H9 (cell line): ENCODE measurements at regions not wholly inside any gene's neighbourhood (a gene's known extent, or its start where the extent isn't known, plus 50 kb on each side); places are given as distances from the start of the nearest gene placed in this dataset.

Source experiments
- DNase-seq: peaks from one replicate; pipeline ENCODE4 v3.0.0-alpha.2; 2017
- H2AFZ ChIP-seq: one replicate; pipeline ENCODE4 v1.6.1; 2013; ENCODE audit warnings: mild to moderate bottlenecking, low read length, control low read depth, moderate library complexity
- H2AK5ac ChIP-seq: 2 replicates; pipeline ENCODE4 v1.6.1; 2013; ENCODE audit warnings: low read length, control low read depth, mixed read lengths; ENCODE audit not compliant: insufficient read length
- H2BK120ac ChIP-seq: one replicate; pipeline ENCODE4 v1.6.1; 2013; ENCODE audit warnings: low read depth, mild to moderate bottlenecking, low read length, control low read depth, inconsistent platforms; ENCODE audit not compliant: poor library complexity, severe bottlenecking
- H2BK12ac ChIP-seq: 2 replicates; pipeline ENCODE4 v1.6.1; 2013; ENCODE audit warnings: low read length, control low read depth, mixed read lengths, low read depth; ENCODE audit not compliant: insufficient read length
- H2BK15ac ChIP-seq: 2 replicates; pipeline ENCODE4 v1.6.1; 2013; ENCODE audit warnings: low read depth, low read length, control low read depth
- H2BK20ac ChIP-seq: one replicate; pipeline ENCODE4 v1.6.1; 2013; ENCODE audit warnings: low read depth, mild to moderate bottlenecking, low read length, control low read depth, inconsistent platforms; ENCODE audit not compliant: poor library complexity, severe bottlenecking
- H2BK5ac ChIP-seq: 2 replicates; pipeline ENCODE4 v1.6.1; 2013; ENCODE audit warnings: low read length, control low read depth, mixed read lengths; ENCODE audit not compliant: insufficient read length
- H3K14ac ChIP-seq: 2 replicates; pipeline ENCODE4 v1.6.1; 2013; ENCODE audit warnings: low read length, control low read depth; ENCODE audit not compliant: insufficient read depth
- H3K18ac ChIP-seq: 2 replicates; pipeline ENCODE4 v1.6.1; 2013; ENCODE audit warnings: low read depth, mild to moderate bottlenecking, mixed read lengths, low read length, control low read depth; ENCODE audit not compliant: insufficient read length
- H3K23ac ChIP-seq: 2 replicates; pipeline ENCODE4 v1.6.1; 2013; ENCODE audit warnings: low read length, control low read depth, mixed read lengths, low read depth; ENCODE audit not compliant: insufficient read length
- H3K23me2 ChIP-seq: 2 replicates; pipeline ENCODE4 v1.6.1; 2013; ENCODE audit warnings: low read depth, mild to moderate bottlenecking, mixed read lengths, low read length, control low read depth; ENCODE audit not compliant: insufficient read length, poor library complexity, severe bottlenecking
- H3K27ac ChIP-seq: 2 replicates; pipeline ENCODE4 v1.5.1; 2013; ENCODE audit warnings: low read length, control low read depth, mixed read lengths, low read depth; ENCODE audit not compliant: insufficient read length
- H3K27me3 ChIP-seq: 2 replicates; pipeline ENCODE4 v1.6.1; 2013; ENCODE audit warnings: low read length, control low read depth, inconsistent platforms; ENCODE audit not compliant: insufficient read depth
- H3K4ac ChIP-seq: 2 replicates; pipeline ENCODE4 v1.6.1; 2013; ENCODE audit warnings: low read depth, mild to moderate bottlenecking, control low read depth, inconsistent platforms, low read length, moderate library complexity
- H3K4me1 ChIP-seq: 2 replicates; pipeline ENCODE4 v1.6.1; 2013; ENCODE audit warnings: low read length, control low read depth, inconsistent platforms; ENCODE audit not compliant: insufficient read depth
- H3K4me2 ChIP-seq: 2 replicates; pipeline ENCODE4 v1.6.1; 2013; ENCODE audit warnings: low read length, control low read depth, mixed read lengths; ENCODE audit not compliant: insufficient read length, insufficient read depth
- H3K56ac ChIP-seq: 2 replicates; pipeline ENCODE4 v1.6.1; 2013; ENCODE audit warnings: low read depth, mild to moderate bottlenecking, mixed read lengths, low read length, control low read depth; ENCODE audit not compliant: insufficient read length
- H3K79me1 ChIP-seq: 2 replicates; pipeline ENCODE4 v1.6.1; 2013; ENCODE audit warnings: low read depth, mild to moderate bottlenecking, moderate library complexity, low read length, control low read depth, inconsistent platforms; ENCODE audit not compliant: insufficient read depth, poor library complexity, severe bottlenecking
- H3K79me2 ChIP-seq: 2 replicates; pipeline ENCODE4 v1.6.1; 2013; ENCODE audit warnings: low read length, control low read depth, inconsistent platforms; ENCODE audit not compliant: insufficient read depth
- H3K9ac ChIP-seq: 2 replicates; pipeline ENCODE4 v1.6.1; 2013; ENCODE audit warnings: low read length, control low read depth, mixed read lengths; ENCODE audit not compliant: insufficient read length; ENCODE audit errors: extremely low read depth
- H3K9me3 ChIP-seq: one replicate; pipeline ENCODE4 v1.6.1; 2013; ENCODE audit warnings: low read depth, low read length, inconsistent platforms; ENCODE audit not compliant: control insufficient read depth
- H3T11ph ChIP-seq: one replicate; pipeline ENCODE4 v1.6.1; 2013; ENCODE audit warnings: mild to moderate bottlenecking, low read length, control low read depth, inconsistent platforms
- H4K20me1 ChIP-seq: one replicate; pipeline ENCODE4 v1.6.1; 2013; ENCODE audit not compliant: control insufficient read depth, insufficient read length, insufficient read depth
- H4K5ac ChIP-seq: 2 replicates; pipeline ENCODE4 v1.6.1; 2013; ENCODE audit warnings: low read depth, mild to moderate bottlenecking, mixed read lengths, low read length, control low read depth; ENCODE audit not compliant: insufficient read length
- H4K8ac ChIP-seq: replicated peaks from 2 replicates; pipeline ENCODE4 v1.6.1; 2013; ENCODE audit warnings: low read length, control low read depth, mixed read lengths, low read depth; ENCODE audit not compliant: insufficient read length
- H4K91ac ChIP-seq: 2 replicates; pipeline ENCODE4 v1.6.1; 2013; ENCODE audit warnings: low read depth, mild to moderate bottlenecking, moderate library complexity, mixed read lengths, low read length, control low read depth; ENCODE audit not compliant: insufficient read length
- H3K27ac Mint-ChIP-seq, 3 experiments: 2 replicates in 2 of 3; 3 replicates in 1 of 3; pipeline ENCODE4 v1.8.0; 2020 to 2021; ENCODE audit warnings: mixed read lengths in 3 of 3, mild to moderate bottlenecking in 1 of 3, moderate library complexity in 1 of 3
- H3K27me3 Mint-ChIP-seq: 2 replicates; pipeline ENCODE4 v1.8.0; 2021; ENCODE audit warnings: low read depth, mild to moderate bottlenecking, moderate library complexity, mixed read lengths
- H3K36me3 Mint-ChIP-seq, 3 experiments: 2 replicates in 2 of 3; 3 replicates in 1 of 3; pipeline ENCODE4 v1.8.0; 2020 to 2021; ENCODE audit warnings: low read depth in 3 of 3, mixed read lengths in 3 of 3; ENCODE audit not compliant: insufficient read depth in 1 of 3
- H3K4me1 Mint-ChIP-seq, 2 experiments: 2 replicates each; pipeline ENCODE4 v1.8.0; 2020; ENCODE audit warnings: mixed read lengths in 2 of 2
- H3K4me3 Mint-ChIP-seq, 2 experiments: 2 replicates in 1 of 2; 3 replicates in 1 of 2; pipeline ENCODE4 v1.8.0; 2020 to 2021; ENCODE audit warnings: mild to moderate bottlenecking in 2 of 2, mixed read lengths in 2 of 2, moderate library complexity in 1 of 2
- H3K9me3 Mint-ChIP-seq, 2 experiments: 2 replicates in 1 of 2; 3 replicates in 1 of 2; pipeline ENCODE4 v1.8.0; 2020; ENCODE audit warnings: mild to moderate bottlenecking in 2 of 2, mixed read lengths in 2 of 2, moderate library complexity in 1 of 2
- CTCF ChIP-seq: fragments of 200-600 bp; sonication (generic); conservative IDR thresholded peaks from 3 replicates; pipeline ENCODE4 v1.8.0; 2021; ENCODE audit warnings: antibody characterized with exemption, mild to moderate bottlenecking

GRCh38 chr2:183284606-183285005 is 160.4 kb downstream of the NUP35 start:
- no peak overlapping the region for H3K27ac ChIP-seq
- H3K4ac ChIP-seq, result no peak overlapping the region
- H3K9ac ChIP-seq, result no peak overlapping the region
- H3K27ac Mint-ChIP-seq, result no peak overlapping the region
- no peak overlapping the region for H2BK5ac ChIP-seq
- no peak overlapping the region for H4K91ac ChIP-seq
- H3K27me3 ChIP-seq, result no peaks in the 10 kb centered on the region; the same call in 1 of the 2 replicates
- H3K79me1 ChIP-seq, result no peaks in the 10 kb centered on the region
- no peak overlapping the region for H3K4me3 Mint-ChIP-seq
- TF ChIP-seq CTCF, result no peak
- H4K5ac ChIP-seq, result no peak overlapping the region
- no peak overlapping the region for H3K23ac ChIP-seq
- H3K14ac ChIP-seq, result no peak overlapping the region
- no peak overlapping the region for H3T11ph ChIP-seq
- H3K18ac ChIP-seq, result no peak overlapping the region
- no peak overlapping the region for H2AFZ ChIP-seq
- H4K20me1 ChIP-seq, result no peaks in the 10 kb centered on the region
- H3K56ac ChIP-seq, result no peak overlapping the region
- no peak overlapping the region for H2BK12ac ChIP-seq
- no peaks in the 10 kb centered on the region for H3K79me2 ChIP-seq
- H4K8ac ChIP-seq, result no peak overlapping the region
- H3K27me3 Mint-ChIP-seq, result peaks cover 13% of the 10 kb centered on the region
- no peak overlapping the region for H2BK120ac ChIP-seq
- H3K4me1 Mint-ChIP-seq, result peaks cover 0 to 4% of the 10 kb centered on the region in 2 experiments; a peak in 1 of 4 replicates
- H3K23me2 ChIP-seq, result no peaks in the 10 kb centered on the region
- no peaks in the 10 kb centered on the region for H3K9me3 Mint-ChIP-seq
- H2BK20ac ChIP-seq, result no peak overlapping the region
- no peak overlapping the region for H2AK5ac ChIP-seq
- H3K36me3 Mint-ChIP-seq, result no peaks in the 10 kb centered on the region
- no peaks in the 10 kb centered on the region for H3K4me1 ChIP-seq
- H3K4me2 ChIP-seq, result no peak overlapping the region
- no peak for DNase-seq
- no peaks in the 10 kb centered on the region for H3K9me3 ChIP-seq
- H2BK15ac ChIP-seq, result no peak overlapping the region
